Naive B cell (primary cell): ENCODE measurements at regions not wholly inside any gene's neighbourhood (a gene's known extent, or its start where the extent isn't known, plus 50 kb on each side); places are given as distances from the start of the nearest gene placed in this dataset.
"Not testable (repeated sequence)": the region's sequence is repeated elsewhere in the genome, so short reads cannot be mapped to it uniquely, and the experiment has no call there.

Experiments
- ATAC-seq, 2 donors: fragments of 150-1000 bp; cut with Tn5 transposase; 2 replicates each; pipeline ENCODE4 v1.10.0; 2021; ENCODE audit warnings: low read depth in 2 of 2, mild to moderate bottlenecking in 2 of 2, moderate library complexity in 2 of 2
- DNase-seq: peaks from one replicate; pipeline ENCODE4 v3.0.0; 2022
- H3K27ac Mint-ChIP-seq, 6 donors: one replicate each; pipeline ENCODE4 v1.8.0; 2020 to 2022; ENCODE audit warnings: mild to moderate bottlenecking in 6 of 6, mixed read lengths in 6 of 6, moderate library complexity in 5 of 6, inconsistent platforms in 2 of 6
- H3K27me3 Mint-ChIP-seq, 3 donors: one replicate each; pipeline ENCODE4 v1.8.0; 2021 to 2022; ENCODE audit warnings: mixed read lengths in 3 of 3, mild to moderate bottlenecking in 1 of 3
- H3K36me3 Mint-ChIP-seq, 2 donors: one replicate each; pipeline ENCODE4 v1.8.0; 2020 to 2022; ENCODE audit warnings: mixed read lengths in 2 of 2, inconsistent platforms in 1 of 2, mild to moderate bottlenecking in 1 of 2
- H3K4me1 Mint-ChIP-seq, 3 donors: one replicate each; pipeline ENCODE4 v1.8.0; 2020 to 2022; ENCODE audit warnings: mixed read lengths in 3 of 3, inconsistent platforms in 1 of 3, mild to moderate bottlenecking in 1 of 3, moderate library complexity in 1 of 3
- H3K4me3 Mint-ChIP-seq, 8 donors: one replicate each; pipeline ENCODE4 v1.8.0; 2020 to 2022; ENCODE audit warnings: mild to moderate bottlenecking in 8 of 8, mixed read lengths in 8 of 8, moderate library complexity in 8 of 8, inconsistent platforms in 2 of 8
- H3K9me3 Mint-ChIP-seq, 7 donors: one replicate each; pipeline ENCODE4 v1.8.0; 2020 to 2022; ENCODE audit warnings: mixed read lengths in 7 of 7, mild to moderate bottlenecking in 5 of 7, inconsistent platforms in 2 of 7, moderate library complexity in 1 of 7

- Mint-ChIP-seq H3K4me1 (peaks cover 0 to 4% (median 0%) of the 10 kb centered on the region in 3 donors), H3K9me3 (peaks cover 0 to 5% (median 0%) of the 10 kb centered on the region in 7 donors), H3K27ac (peak overlapping the region in 1 of 6 donors; percentile 28), H3K4me3 (no peak overlapping the region), H3K36me3 (no peaks in the 10 kb centered on the region), H3K27me3 (no peaks in the 10 kb centered on the region)
- ATAC-seq = no peak
- no peak for DNase-seq
Observed at GRCh38 chr3:27625864-27626263, 96.3 kb downstream of the EOMES start.

- Mint-ChIP-seq H3K4me1 (peaks cover 0 to 4% (median 0%) of the 10 kb centered on the region in 3 donors), H3K9me3 (peaks cover 0 to 5% (median 0%) of the 10 kb centered on the region in 7 donors), H3K27me3 (no peaks in the 10 kb centered on the region), H3K27ac (no peak overlapping the region), H3K36me3 (no peaks in the 10 kb centered on the region), H3K4me3 (no peak overlapping the region)
- no peak for DNase-seq
- no peak for ATAC-seq
Observed at GRCh38 chr3:27623085-27623753, 98.9 kb downstream of the EOMES start.

GRCh38 chr3:27617552-27617951, 104.6 kb downstream of the EOMES start:
- H3K27me3 Mint-ChIP-seq = no peaks in the 10 kb centered on the region
- no peak overlapping the region for H3K27ac Mint-ChIP-seq
- H3K4me1 Mint-ChIP-seq = no peaks in the 10 kb centered on the region
- no peak overlapping the region for H3K4me3 Mint-ChIP-seq
- H3K9me3 Mint-ChIP-seq = peaks cover 10 to 23% (median 15%) of the 10 kb centered on the region in 7 donors
- H3K36me3 Mint-ChIP-seq = peaks cover 10 to 15% of the 10 kb centered on the region in 2 donors
- DNase-seq (no peak), ATAC-seq (no peak)

- ATAC-seq (no peak), DNase-seq (no peak)
- Mint-ChIP-seq H3K4me1 (peaks cover 0 to 2% (median under 1%) of the 10 kb centered on the region in 3 donors), H3K4me3 (no peak overlapping the region), H3K27ac (no peak overlapping the region), H3K9me3 (peaks cover 10 to 23% (median 15%) of the 10 kb centered on the region in 7 donors), H3K36me3 (peaks cover 10 to 15% of the 10 kb centered on the region in 2 donors), H3K27me3 (no peaks in the 10 kb centered on the region)
Observed at GRCh38 chr3:27616031-27616430, 106.1 kb downstream of the EOMES start.

- Mint-ChIP-seq H3K4me1 (peaks cover 0 to 4% (median 3%) of the 10 kb centered on the region in 3 donors), H3K4me3 (no peak overlapping the region), H3K27me3 (no peaks in the 10 kb centered on the region), H3K9me3 (peaks cover 10 to 23% (median 15%) of the 10 kb centered on the region in 7 donors), H3K27ac (no peak overlapping the region), H3K36me3 (peaks cover 10 to 15% of the 10 kb centered on the region in 2 donors)
- ATAC-seq (no peak), DNase-seq (no peak)
Observed at GRCh38 chr3:27615555-27615954, 106.6 kb downstream of the EOMES start.

- Mint-ChIP-seq H3K4me3 (peak overlapping the region in 2 of 8 donors; percentile 21 to 62), H3K4me1 (peaks cover 0 to 4% (median 3%) of the 10 kb centered on the region in 3 donors), H3K9me3 (peaks cover 10 to 23% (median 15%) of the 10 kb centered on the region in 7 donors), H3K27me3 (no peaks in the 10 kb centered on the region), H3K27ac (no peak overlapping the region), H3K36me3 (peaks cover 10 to 15% of the 10 kb centered on the region in 2 donors)
- no peak for ATAC-seq
- no peak for DNase-seq
Observed at GRCh38 chr3:27614592-27614991, 107.5 kb downstream of the EOMES start.

- no peaks in the 10 kb centered on the region for H3K27me3 Mint-ChIP-seq
- peaks cover 10 to 23% (median 15%) of the 10 kb centered on the region in 7 donors for H3K9me3 Mint-ChIP-seq
- DNase-seq = no peak
- no peak overlapping the region for H3K27ac Mint-ChIP-seq
- no peak for ATAC-seq
- H3K4me3 Mint-ChIP-seq = peak overlapping the region in 1 of 8 donors; percentile 62
- peaks cover 0 to 4% (median 3%) of the 10 kb centered on the region in 3 donors for H3K4me1 Mint-ChIP-seq
- peaks cover 10 to 15% of the 10 kb centered on the region in 2 donors for H3K36me3 Mint-ChIP-seq
Observed at GRCh38 chr3:27613846-27614500, 108.2 kb downstream of the EOMES start.

- Mint-ChIP-seq H3K27ac (peak overlapping the region in 1 of 6 donors; percentile 5), H3K36me3 (peaks cover 10 to 15% of the 10 kb centered on the region in 2 donors), H3K4me3 (no peak overlapping the region), H3K4me1 (peaks cover 2 to 10% (median 4%) of the 10 kb centered on the region in 3 donors), H3K9me3 (peaks cover 10 to 23% (median 15%) of the 10 kb centered on the region in 7 donors), H3K27me3 (no peaks in the 10 kb centered on the region)
- ATAC-seq (peak in 1 of 2 donors; percentile 49), DNase-seq (no peak)
Observed at GRCh38 chr3:27610800-27611525, 111.2 kb downstream of the EOMES start.

GRCh38 chr3:27607370-27607769, 114.8 kb downstream of the EOMES start:
- Mint-ChIP-seq H3K27ac (no peak overlapping the region), H3K9me3 (peaks cover 0 to 4% (median under 1%) of the 10 kb centered on the region in 7 donors), H3K36me3 (no peaks in the 10 kb centered on the region), H3K4me1 (peaks cover 2 to 10% (median 4%) of the 10 kb centered on the region in 3 donors), H3K4me3 (no peak overlapping the region), H3K27me3 (no peaks in the 10 kb centered on the region)
- no peak for ATAC-seq
- no peak for DNase-seq

- no peaks in the 10 kb centered on the region for H3K27me3 Mint-ChIP-seq
- H3K36me3 Mint-ChIP-seq = no peaks in the 10 kb centered on the region
- H3K9me3 Mint-ChIP-seq = peaks cover 0 to 6% (median 3%) of the 10 kb centered on the region in 7 donors
- peaks cover 2 to 10% (median 4%) of the 10 kb centered on the region in 3 donors for H3K4me1 Mint-ChIP-seq
- DNase-seq (no peak), ATAC-seq (no peak)
- no peak overlapping the region for H3K4me3 Mint-ChIP-seq
- H3K27ac Mint-ChIP-seq = no peak overlapping the region
Observed at GRCh38 chr3:27606537-27606936, 115.6 kb downstream of the EOMES start.

- H3K9me3 Mint-ChIP-seq, ATAC-seq, H3K4me1 Mint-ChIP-seq, H3K27me3 Mint-ChIP-seq, H3K4me3 Mint-ChIP-seq, DNase-seq, H3K36me3 Mint-ChIP-seq, H3K27ac Mint-ChIP-seq: not testable (repeated sequence)
Observed at GRCh38 chr3:27601311-27601710, 117.1 kb upstream of the SLC4A7 start.

- DNase-seq, H3K4me1 Mint-ChIP-seq, H3K9me3 Mint-ChIP-seq, H3K27me3 Mint-ChIP-seq, H3K27ac Mint-ChIP-seq, H3K36me3 Mint-ChIP-seq, ATAC-seq, H3K4me3 Mint-ChIP-seq: not testable (repeated sequence)
Observed at GRCh38 chr3:27599741-27600140, 115.6 kb upstream of the SLC4A7 start.

GRCh38 chr3:27596921-27597320, 112.7 kb upstream of the SLC4A7 start:
- Mint-ChIP-seq H3K4me1 (peaks cover 1 to 10% (median 10%) of the 10 kb centered on the region in 3 donors), H3K9me3 (peaks cover 0 to under 1% (median 0%) of the 10 kb centered on the region in 7 donors), H3K4me3 (no peak overlapping the region), H3K27ac (peak overlapping the region in 1 of 6 donors; percentile 55), H3K36me3 (no peaks in the 10 kb centered on the region), H3K27me3 (no peaks in the 10 kb centered on the region)
- ATAC-seq (no peak), DNase-seq (no peak)
